ENCODE measurements at regions not wholly inside any gene's neighbourhood (a gene's known extent, or its start where the extent isn't known, plus 50 kb on each side); places are given as distances from the start of the nearest gene placed in this dataset.

DNA sequence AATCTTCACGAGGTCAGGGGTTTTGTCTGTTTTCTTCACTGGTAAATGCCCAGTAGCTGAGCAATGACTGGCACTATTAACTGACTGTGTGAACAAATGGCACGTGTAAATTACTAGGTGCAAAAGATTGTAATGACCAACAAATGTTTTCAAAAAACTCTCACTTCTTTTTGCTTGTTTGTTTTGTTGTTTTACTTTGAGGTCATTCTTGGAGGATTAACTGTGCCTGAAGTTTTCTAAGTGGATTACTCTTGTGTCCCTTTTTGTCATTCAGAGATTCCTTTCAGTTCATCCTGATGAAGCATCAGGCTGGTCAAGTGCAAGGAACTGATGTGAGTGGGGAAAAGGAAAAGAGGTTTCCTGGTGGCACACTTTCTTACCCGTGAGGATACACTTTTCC lies 74.4 kb upstream of the PPP1R3C start:
- DNase-seq: no peak
- H3K27me3 ChIP-seq (ENCODE audit: control insufficient read depth, insufficient read depth, low read length): no peaks in the 10 kb centered on the region
- no peak overlapping the region for H3K27ac ChIP-seq (ENCODE audit: low read depth in 2 of 2, low read length in 2 of 2)
- no peak overlapping the region for H3K9ac ChIP-seq (ENCODE audit: low read length in 3 of 3)
- no peak overlapping the region for H3K4me3 ChIP-seq (ENCODE audit: low read length in 3 of 3)
- H3K9me3 ChIP-seq (ENCODE audit: control insufficient read depth in 2 of 3, insufficient read depth in 1 of 3, low read length in 3 of 3): no peaks in the 10 kb centered on the region
- peaks cover 2 to 13% (median 7%) of the 10 kb centered on the region in 3 donors for H3K4me1 ChIP-seq (ENCODE audit: control insufficient read depth in 2 of 3, insufficient read depth in 2 of 3, low read depth in 1 of 3, low read length in 3 of 3)
- H3K36me3 ChIP-seq (ENCODE audit: control insufficient read depth in 2 of 3, insufficient read depth in 3 of 3, low read length in 3 of 3): no peaks in the 10 kb centered on the region
- intact Hi-C loops (cut with DNase I): no loop called here
- no peak for FAIRE-seq
- TF ChIP-seq, protein P1, sequence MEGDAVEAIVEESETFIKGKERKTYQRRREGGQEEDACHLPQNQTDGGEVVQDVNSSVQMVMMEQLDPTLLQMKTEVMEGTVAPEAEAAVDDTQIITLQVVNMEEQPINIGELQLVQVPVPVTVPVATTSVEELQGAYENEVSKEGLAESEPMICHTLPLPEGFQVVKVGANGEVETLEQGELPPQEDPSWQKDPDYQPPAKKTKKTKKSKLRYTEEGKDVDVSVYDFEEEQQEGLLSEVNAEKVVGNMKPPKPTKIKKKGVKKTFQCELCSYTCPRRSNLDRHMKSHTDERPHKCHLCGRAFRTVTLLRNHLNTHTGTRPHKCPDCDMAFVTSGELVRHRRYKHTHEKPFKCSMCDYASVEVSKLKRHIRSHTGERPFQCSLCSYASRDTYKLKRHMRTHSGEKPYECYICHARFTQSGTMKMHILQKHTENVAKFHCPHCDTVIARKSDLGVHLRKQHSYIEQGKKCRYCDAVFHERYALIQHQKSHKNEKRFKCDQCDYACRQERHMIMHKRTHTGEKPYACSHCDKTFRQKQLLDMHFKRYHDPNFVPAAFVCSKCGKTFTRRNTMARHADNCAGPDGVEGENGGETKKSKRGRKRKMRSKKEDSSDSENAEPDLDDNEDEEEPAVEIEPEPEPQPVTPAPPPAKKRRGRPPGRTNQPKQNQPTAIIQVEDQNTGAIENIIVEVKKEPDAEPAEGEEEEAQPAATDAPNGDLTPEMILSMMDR (IDR thresholded peaks at IDR 0.05; ENCODE audit: borderline replicate concordance, extremely low read depth, insufficient read depth): no peak

DNA sequence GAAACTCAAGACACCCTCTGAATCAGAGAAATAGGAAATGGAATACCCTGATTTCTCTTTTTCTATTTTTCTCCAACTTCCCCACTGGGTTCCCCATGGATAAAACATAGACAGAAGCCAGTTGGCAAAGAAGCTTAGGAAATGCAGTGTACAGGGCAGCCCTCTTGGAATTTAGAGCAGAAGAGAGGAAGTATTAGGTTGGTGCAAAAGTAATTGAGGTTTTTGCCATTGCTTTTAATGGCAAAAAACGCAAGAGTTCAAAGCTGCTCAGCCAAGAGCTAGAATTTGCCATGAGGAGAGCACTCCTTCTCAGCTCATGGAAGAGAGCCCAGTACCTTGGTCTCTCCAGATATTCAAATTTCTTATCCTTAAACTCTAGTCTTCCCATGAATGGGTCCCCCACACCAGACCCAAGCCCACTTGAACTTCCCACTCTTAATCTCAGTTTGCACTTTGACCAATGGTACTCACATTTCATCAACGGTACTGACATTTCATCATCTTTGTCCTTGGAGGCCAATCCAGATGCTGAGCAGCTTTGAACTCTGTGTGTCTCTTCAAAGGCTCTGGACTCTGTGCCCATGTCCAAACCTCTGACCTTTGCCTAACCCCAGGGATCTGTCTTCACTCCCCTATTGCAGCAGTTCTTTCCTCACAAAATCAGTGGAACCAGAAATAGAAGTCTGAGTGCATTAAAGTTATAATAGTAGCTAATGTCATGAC lies 73.2 kb upstream of the PPP1R3C start:
- Histone ChIP-seq H3K4me3 (ENCODE audit: low read length in 3 of 3) (no peak overlapping the region), H3K36me3 (ENCODE audit: control insufficient read depth in 2 of 3, insufficient read depth in 3 of 3, low read length in 3 of 3) (no peaks in the 10 kb centered on the region), H3K27ac (ENCODE audit: low read depth in 2 of 2, low read length in 2 of 2) (no peak overlapping the region), H3K9me3 (ENCODE audit: control insufficient read depth in 2 of 3, insufficient read depth in 1 of 3, low read length in 3 of 3) (no peaks in the 10 kb centered on the region), H3K4me1 (ENCODE audit: control insufficient read depth in 2 of 3, insufficient read depth in 2 of 3, low read depth in 1 of 3, low read length in 3 of 3) (peaks cover 2 to 9% (median 7%) of the 10 kb centered on the region in 3 donors), H3K9ac (ENCODE audit: low read length in 3 of 3) (no peak overlapping the region), H3K27me3 (ENCODE audit: control insufficient read depth, insufficient read depth, low read length) (no peaks in the 10 kb centered on the region)
- DNase-seq (no peak), FAIRE-seq (no peak)
- intact Hi-C loops (cut with DNase I): no loop called here
- TF ChIP-seq, protein P1 (IDR thresholded peaks at IDR 0.05; ENCODE audit: borderline replicate concordance, extremely low read depth, insufficient read depth): no peak

DNA sequence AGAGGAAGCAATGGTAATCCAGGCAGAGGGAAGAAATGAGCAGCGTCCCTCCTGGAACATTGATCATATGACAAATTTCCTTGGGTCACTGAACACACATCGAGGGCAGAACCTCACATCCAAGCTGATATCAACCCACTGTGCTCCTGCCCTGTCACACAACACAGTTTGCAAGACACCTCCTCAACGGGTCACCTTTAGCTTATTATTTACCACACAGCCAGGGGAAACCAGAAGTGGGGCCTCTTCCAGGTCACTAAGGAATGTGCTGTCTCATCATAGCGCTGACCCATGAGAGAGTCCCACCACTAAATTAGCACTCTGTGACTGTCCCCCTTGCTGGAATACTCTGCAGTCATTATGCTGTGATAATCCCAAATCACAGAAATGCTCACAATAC lies 69.7 kb upstream of the PPP1R3C start:
- no peak for FAIRE-seq
- Histone ChIP-seq H3K4me1 (ENCODE audit: control insufficient read depth in 2 of 3, insufficient read depth in 2 of 3, low read depth in 1 of 3, low read length in 3 of 3) (peaks cover 0 to 6% (median 2%) of the 10 kb centered on the region in 3 donors), H3K9ac (ENCODE audit: low read length in 3 of 3) (no peak overlapping the region), H3K27ac (ENCODE audit: low read depth in 2 of 2, low read length in 2 of 2) (no peak overlapping the region), H3K4me3 (ENCODE audit: low read length in 3 of 3) (no peak overlapping the region), H3K27me3 (ENCODE audit: control insufficient read depth, insufficient read depth, low read length) (no peaks in the 10 kb centered on the region), H3K36me3 (ENCODE audit: control insufficient read depth in 2 of 3, insufficient read depth in 3 of 3, low read length in 3 of 3) (no peaks in the 10 kb centered on the region), H3K9me3 (ENCODE audit: control insufficient read depth in 2 of 3, insufficient read depth in 1 of 3, low read length in 3 of 3) (no peaks in the 10 kb centered on the region)
- DNase-seq: no peak
- TF ChIP-seq, protein P1 (IDR thresholded peaks at IDR 0.05; ENCODE audit: borderline replicate concordance, extremely low read depth, insufficient read depth): no peak
- intact Hi-C loops (cut with DNase I): no loop called here
